Loucy (cell line): ENCODE measurements at regions not wholly inside any gene's neighbourhood (a gene's known extent, or its start where the extent isn't known, plus 50 kb on each side); places are given as distances from the start of the nearest gene placed in this dataset.

Experiments used
- EZH2phosphoT487 ChIP-seq: fragments of 200-600 bp; IDR thresholded peaks from 2 replicates; pipeline ENCODE4 v1.6.1; 2018; ENCODE audit warnings: antibody characterized with exemption, mild to moderate bottlenecking, moderate library complexity, borderline replicate concordance
- TF ChIP-seq, protein P1 (sequence below): fragments of 200-600 bp; sonication (generic); conservative IDR thresholded peaks from 2 replicates; pipeline ENCODE4 v1.5.1; 2014; ENCODE audit warnings: mild to moderate bottlenecking, antibody characterized with exemption, low read length

GRCh38 chr3:139737682-139738361 is 60.0 kb upstream of the NMNAT3 start:
- TF ChIP-seq, protein P1, sequence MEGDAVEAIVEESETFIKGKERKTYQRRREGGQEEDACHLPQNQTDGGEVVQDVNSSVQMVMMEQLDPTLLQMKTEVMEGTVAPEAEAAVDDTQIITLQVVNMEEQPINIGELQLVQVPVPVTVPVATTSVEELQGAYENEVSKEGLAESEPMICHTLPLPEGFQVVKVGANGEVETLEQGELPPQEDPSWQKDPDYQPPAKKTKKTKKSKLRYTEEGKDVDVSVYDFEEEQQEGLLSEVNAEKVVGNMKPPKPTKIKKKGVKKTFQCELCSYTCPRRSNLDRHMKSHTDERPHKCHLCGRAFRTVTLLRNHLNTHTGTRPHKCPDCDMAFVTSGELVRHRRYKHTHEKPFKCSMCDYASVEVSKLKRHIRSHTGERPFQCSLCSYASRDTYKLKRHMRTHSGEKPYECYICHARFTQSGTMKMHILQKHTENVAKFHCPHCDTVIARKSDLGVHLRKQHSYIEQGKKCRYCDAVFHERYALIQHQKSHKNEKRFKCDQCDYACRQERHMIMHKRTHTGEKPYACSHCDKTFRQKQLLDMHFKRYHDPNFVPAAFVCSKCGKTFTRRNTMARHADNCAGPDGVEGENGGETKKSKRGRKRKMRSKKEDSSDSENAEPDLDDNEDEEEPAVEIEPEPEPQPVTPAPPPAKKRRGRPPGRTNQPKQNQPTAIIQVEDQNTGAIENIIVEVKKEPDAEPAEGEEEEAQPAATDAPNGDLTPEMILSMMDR: no peak
- no peak for TF ChIP-seq EZH2phosphoT487
